ENCODE measurements at regions not wholly inside any gene's neighbourhood (a gene's known extent, or its start where the extent isn't known, plus 50 kb on each side); places are given as distances from the start of the nearest gene placed in this dataset.
"Not testable (repeated sequence)": the region's sequence is repeated elsewhere in the genome, so short reads cannot be mapped to it uniquely, and the experiment has no call there.

DNA sequence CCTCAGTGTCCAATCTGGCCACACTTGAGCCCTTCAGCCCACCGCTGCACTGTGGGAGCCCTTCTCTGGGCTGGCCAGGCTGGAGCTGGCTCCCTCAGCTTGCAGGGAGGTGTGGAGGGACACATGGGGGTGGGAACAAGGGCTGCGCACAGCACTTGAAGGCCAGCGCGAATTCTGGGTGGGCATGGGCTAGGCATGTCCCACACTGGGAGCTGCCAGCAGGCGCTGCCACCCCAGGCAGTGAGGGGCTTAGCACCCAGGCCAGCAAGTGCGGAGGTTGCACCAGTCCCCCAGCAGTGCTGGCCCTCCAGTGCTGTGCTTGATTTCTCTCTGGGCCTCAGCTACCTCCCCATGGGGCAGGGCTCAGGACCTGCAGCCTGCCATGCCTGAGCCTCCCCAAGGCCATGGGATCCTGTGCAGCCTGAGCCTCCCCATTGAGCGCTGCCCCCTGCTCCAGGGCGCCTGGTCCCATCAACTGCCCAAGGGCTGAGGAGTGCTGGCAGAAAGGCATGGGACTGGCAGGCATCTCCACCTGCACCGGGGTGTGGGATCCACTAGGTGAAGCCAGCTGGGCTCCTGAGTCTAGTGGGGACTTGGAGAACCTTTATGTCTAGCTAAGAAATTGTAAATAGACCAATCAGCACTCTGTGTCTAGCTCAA is 148.2 kb downstream of the EMB start:
- Histone ChIP-seq H3K27ac (ENCODE audit: low read depth) (no peak overlapping the region), H3F3A (replicated peaks; ENCODE audit: low read depth) (no peaks in the 10 kb centered on the region), H3K36me3 (ENCODE audit: insufficient read depth) (peaks cover 4% of the 10 kb centered on the region; the same call in 1 of the 2 replicates), H3K79me2 (replicated peaks; ENCODE audit: insufficient read depth) (no peaks in the 10 kb centered on the region), H3K4me3 (no peak overlapping the region), H3K4me2 (no peak overlapping the region), H2AFZ (no peak overlapping the region), H3K27me3 (ENCODE audit: insufficient read depth) (no peaks in the 10 kb centered on the region), H3K4me1 (ENCODE audit: insufficient read depth) (no peaks in the 10 kb centered on the region), H3K9me2 (ENCODE audit: insufficient read depth) (no peaks in the 10 kb centered on the region), H4K20me1 (replicated peaks; ENCODE audit: insufficient read depth) (no peaks in the 10 kb centered on the region)
- Mint-ChIP-seq H3K9me3 (peaks cover 91% of the 10 kb centered on the region), H3K4me1 (no peaks in the 10 kb centered on the region), H3K36me3 (ENCODE audit: low read depth) (peaks cover 27% of the 10 kb centered on the region), H3K27ac (no peak overlapping the region), H3K4me3 (no peak overlapping the region), H3K27me3 (ENCODE audit: insufficient read depth, low read depth, poor library complexity) (no peaks in the 10 kb centered on the region)
- ATAC-seq (no peak), DNase-seq (ENCODE audit: low spot score) (no peak)
- TF ChIP-seq ZNF114 (CRISPR knock-in tag; IDR thresholded peaks at IDR 0.05) (no peak), JUNB (IDR thresholded peaks at IDR 0.05; ENCODE audit: unreplicated experiment) (no peak), CREB1 (CRISPR knock-in tag; IDR thresholded peaks at IDR 0.05; ENCODE audit: low read depth) (no peak), NANOG (IDR thresholded peaks at IDR 0.05; ENCODE audit: borderline replicate concordance) (no peak), POLR2AphosphoS5 (IDR thresholded peaks at IDR 0.05; ENCODE audit: low read depth) (no peak), EZH2 (IDR thresholded peaks at IDR 0.05; ENCODE audit: low read depth, unreplicated experiment) (no peak), EZH2phosphoT487 (IDR thresholded peaks at IDR 0.05; ENCODE audit: unreplicated experiment) (no peak), STAT1 (IDR thresholded peaks at IDR 0.05; ENCODE audit: unreplicated experiment) (no peak), ZNF331 (CRISPR knock-in tag; IDR thresholded peaks at IDR 0.05; ENCODE audit: low read depth) (no peak)
- TF ChIP-seq, protein P1, sequence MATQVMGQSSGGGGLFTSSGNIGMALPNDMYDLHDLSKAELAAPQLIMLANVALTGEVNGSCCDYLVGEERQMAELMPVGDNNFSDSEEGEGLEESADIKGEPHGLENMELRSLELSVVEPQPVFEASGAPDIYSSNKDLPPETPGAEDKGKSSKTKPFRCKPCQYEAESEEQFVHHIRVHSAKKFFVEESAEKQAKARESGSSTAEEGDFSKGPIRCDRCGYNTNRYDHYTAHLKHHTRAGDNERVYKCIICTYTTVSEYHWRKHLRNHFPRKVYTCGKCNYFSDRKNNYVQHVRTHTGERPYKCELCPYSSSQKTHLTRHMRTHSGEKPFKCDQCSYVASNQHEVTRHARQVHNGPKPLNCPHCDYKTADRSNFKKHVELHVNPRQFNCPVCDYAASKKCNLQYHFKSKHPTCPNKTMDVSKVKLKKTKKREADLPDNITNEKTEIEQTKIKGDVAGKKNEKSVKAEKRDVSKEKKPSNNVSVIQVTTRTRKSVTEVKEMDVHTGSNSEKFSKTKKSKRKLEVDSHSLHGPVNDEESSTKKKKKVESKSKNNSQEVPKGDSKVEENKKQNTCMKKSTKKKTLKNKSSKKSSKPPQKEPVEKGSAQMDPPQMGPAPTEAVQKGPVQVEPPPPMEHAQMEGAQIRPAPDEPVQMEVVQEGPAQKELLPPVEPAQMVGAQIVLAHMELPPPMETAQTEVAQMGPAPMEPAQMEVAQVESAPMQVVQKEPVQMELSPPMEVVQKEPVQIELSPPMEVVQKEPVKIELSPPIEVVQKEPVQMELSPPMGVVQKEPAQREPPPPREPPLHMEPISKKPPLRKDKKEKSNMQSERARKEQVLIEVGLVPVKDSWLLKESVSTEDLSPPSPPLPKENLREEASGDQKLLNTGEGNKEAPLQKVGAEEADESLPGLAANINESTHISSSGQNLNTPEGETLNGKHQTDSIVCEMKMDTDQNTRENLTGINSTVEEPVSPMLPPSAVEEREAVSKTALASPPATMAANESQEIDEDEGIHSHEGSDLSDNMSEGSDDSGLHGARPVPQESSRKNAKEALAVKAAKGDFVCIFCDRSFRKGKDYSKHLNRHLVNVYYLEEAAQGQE (IDR thresholded peaks at IDR 0.05; ENCODE audit: unreplicated experiment), result no peak
- TF ChIP-seq, protein P2, sequence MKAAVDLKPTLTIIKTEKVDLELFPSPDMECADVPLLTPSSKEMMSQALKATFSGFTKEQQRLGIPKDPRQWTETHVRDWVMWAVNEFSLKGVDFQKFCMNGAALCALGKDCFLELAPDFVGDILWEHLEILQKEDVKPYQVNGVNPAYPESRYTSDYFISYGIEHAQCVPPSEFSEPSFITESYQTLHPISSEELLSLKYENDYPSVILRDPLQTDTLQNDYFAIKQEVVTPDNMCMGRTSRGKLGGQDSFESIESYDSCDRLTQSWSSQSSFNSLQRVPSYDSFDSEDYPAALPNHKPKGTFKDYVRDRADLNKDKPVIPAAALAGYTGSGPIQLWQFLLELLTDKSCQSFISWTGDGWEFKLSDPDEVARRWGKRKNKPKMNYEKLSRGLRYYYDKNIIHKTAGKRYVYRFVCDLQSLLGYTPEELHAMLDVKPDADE (IDR thresholded peaks at IDR 0.05), result no peak
- TF ChIP-seq, protein P3, sequence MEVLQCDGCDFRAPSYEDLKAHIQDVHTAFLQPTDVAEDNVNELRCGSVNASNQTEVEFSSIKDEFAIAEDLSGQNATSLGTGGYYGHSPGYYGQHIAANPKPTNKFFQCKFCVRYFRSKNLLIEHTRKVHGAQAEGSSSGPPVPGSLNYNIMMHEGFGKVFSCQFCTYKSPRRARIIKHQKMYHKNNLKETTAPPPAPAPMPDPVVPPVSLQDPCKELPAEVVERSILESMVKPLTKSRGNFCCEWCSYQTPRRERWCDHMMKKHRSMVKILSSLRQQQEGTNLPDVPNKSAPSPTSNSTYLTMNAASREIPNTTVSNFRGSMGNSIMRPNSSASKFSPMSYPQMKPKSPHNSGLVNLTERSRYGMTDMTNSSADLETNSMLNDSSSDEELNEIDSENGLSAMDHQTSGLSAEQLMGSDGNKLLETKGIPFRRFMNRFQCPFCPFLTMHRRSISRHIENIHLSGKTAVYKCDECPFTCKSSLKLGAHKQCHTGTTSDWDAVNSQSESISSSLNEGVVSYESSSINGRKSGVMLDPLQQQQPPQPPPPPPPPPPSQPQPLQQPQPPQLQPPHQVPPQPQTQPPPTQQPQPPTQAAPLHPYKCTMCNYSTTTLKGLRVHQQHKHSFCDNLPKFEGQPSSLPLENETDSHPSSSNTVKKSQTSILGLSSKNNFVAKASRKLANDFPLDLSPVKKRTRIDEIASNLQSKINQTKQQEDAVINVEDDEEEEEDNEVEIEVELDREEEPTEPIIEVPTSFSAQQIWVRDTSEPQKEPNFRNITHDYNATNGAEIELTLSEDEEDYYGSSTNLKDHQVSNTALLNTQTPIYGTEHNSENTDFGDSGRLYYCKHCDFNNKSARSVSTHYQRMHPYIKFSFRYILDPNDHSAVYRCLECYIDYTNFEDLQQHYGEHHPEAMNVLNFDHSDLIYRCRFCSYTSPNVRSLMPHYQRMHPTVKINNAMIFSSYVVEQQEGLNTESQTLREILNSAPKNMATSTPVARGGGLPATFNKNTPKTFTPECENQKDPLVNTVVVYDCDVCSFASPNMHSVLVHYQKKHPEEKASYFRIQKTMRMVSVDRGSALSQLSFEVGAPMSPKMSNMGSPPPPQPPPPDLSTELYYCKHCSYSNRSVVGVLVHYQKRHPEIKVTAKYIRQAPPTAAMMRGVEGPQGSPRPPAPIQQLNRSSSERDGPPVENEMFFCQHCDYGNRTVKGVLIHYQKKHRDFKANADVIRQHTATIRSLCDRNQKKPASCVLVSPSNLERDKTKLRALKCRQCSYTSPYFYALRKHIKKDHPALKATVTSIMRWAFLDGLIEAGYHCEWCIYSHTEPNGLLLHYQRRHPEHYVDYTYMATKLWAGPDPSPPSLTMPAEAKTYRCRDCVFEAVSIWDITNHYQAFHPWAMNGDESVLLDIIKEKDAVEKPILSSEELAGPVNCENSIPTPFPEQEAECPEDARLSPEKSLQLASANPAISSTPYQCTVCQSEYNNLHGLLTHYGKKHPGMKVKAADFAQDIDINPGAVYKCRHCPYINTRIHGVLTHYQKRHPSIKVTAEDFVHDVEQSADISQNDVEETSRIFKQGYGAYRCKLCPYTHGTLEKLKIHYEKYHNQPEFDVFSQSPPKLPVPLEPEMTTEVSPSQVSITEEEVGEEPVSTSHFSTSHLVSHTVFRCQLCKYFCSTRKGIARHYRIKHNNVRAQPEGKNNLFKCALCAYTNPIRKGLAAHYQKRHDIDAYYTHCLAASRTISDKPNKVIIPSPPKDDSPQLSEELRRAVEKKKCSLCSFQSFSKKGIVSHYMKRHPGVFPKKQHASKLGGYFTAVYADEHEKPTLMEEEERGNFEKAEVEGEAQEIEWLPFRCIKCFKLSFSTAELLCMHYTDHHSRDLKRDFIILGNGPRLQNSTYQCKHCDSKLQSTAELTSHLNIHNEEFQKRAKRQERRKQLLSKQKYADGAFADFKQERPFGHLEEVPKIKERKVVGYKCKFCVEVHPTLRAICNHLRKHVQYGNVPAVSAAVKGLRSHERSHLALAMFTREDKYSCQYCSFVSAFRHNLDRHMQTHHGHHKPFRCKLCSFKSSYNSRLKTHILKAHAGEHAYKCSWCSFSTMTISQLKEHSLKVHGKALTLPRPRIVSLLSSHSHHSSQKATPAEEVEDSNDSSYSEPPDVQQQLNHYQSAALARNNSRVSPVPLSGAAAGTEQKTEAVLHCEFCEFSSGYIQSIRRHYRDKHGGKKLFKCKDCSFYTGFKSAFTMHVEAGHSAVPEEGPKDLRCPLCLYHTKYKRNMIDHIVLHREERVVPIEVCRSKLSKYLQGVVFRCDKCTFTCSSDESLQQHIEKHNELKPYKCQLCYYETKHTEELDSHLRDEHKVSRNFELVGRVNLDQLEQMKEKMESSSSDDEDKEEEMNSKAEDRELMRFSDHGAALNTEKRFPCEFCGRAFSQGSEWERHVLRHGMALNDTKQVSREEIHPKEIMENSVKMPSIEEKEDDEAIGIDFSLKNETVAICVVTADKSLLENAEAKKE (CRISPR knock-in tag; IDR thresholded peaks at IDR 0.05), result no peak

DNA sequence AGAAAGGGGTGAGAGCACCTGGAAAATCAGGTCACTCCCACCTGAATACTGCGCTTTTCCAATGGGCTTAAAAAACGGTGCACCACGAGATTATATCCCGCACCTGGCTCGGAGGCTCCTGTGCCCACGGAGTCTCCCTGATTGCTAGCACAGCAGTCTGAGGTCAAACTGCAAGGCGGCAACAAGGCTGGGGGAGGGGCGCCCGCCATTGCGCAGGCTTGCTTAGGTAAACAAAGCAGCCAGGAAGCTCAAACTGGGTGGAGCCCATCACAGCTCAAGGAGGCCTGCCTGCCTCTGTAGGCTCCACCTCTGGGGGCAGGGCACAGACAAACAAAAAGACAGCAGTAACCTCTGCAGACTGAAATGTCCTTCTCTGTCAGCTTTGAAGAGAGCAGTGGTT is 160.6 kb downstream of the EMB start:
- DNase-seq (ENCODE audit: low spot score); H3K27me3 ChIP-seq (ENCODE audit: insufficient read depth); H3K27ac Mint-ChIP-seq; H3K4me2 ChIP-seq; ATAC-seq; H3K9me2 ChIP-seq (ENCODE audit: insufficient read depth); H3K4me1 Mint-ChIP-seq; H3K4me3 ChIP-seq; H3K36me3 ChIP-seq (ENCODE audit: insufficient read depth); H3F3A ChIP-seq (replicated peaks; ENCODE audit: low read depth); H3K27ac ChIP-seq (ENCODE audit: low read depth); H4K20me1 ChIP-seq (replicated peaks; ENCODE audit: insufficient read depth); H3K79me2 ChIP-seq (replicated peaks; ENCODE audit: insufficient read depth); H3K4me1 ChIP-seq (ENCODE audit: insufficient read depth); H3K27me3 Mint-ChIP-seq (ENCODE audit: insufficient read depth, low read depth, poor library complexity); H2AFZ ChIP-seq; H3K4me3 Mint-ChIP-seq: not testable (repeated sequence)
- H3K9me3 Mint-ChIP-seq, result peaks cover 83% of the 10 kb centered on the region
- peaks cover 28% of the 10 kb centered on the region for H3K36me3 Mint-ChIP-seq (ENCODE audit: low read depth)

Data from GM23338 (cell line).